ENCODE measurements at regions not wholly inside any gene's neighbourhood (a gene's known extent, or its start where the extent isn't known, plus 50 kb on each side); places are given as distances from the start of the nearest gene placed in this dataset.
"Not testable (repeated sequence)": the region's sequence is repeated elsewhere in the genome, so short reads cannot be mapped to it uniquely, and the experiment has no call there.

- no peak for DNase-seq
Observed at GRCh38 chr4:177255359-177255758, 54.3 kb upstream of the NEIL3 start.

- DNase-seq = no peak
Observed at GRCh38 chr4:177256950-177257349, 52.7 kb upstream of the NEIL3 start.

GRCh38 chr4:177259466-177259865 is 50.2 kb upstream of the NEIL3 start:
- DNase-seq = not testable (repeated sequence)

All from NCI-H510A (cell line).